ENCODE measurements at regions not wholly inside any gene's neighbourhood (a gene's known extent, or its start where the extent isn't known, plus 50 kb on each side); places are given as distances from the start of the nearest gene placed in this dataset.

DNA sequence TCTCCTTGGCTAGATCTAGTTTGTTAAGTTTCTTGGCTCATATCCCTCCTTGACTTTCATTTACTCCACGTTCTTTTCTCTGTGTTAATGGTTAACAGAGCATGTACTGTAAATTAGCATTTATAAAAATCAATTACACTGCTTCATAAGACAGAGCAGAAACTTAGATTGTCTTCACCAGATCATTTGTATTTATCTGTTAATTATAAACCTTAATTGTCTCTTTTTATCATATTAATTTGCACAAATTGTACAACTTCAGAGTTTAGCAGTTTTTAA is 221.2 kb upstream of the EGLN3 start:
- TF ChIP-seq SUZ12 (IDR thresholded peaks at IDR 0.05; ENCODE audit: extremely low read depth, insufficient read depth, insufficient read length) = no peak
- TF ChIP-seq ZNF274 (IDR thresholded peaks at IDR 0.05; ENCODE audit: low read depth, low read length) = no peak
- TF ChIP-seq YY1 (IDR thresholded peaks at IDR 0.05; ENCODE audit: insufficient read depth, insufficient read length) = no peak

All from NT2/D1 (cell line).